Mucosa of descending colon (tissue), 3 donors: ENCODE measurements at regions not wholly inside any gene's neighbourhood (a gene's known extent, or its start where the extent isn't known, plus 50 kb on each side); places are given as distances from the start of the nearest gene placed in this dataset.
A peak's percentile ranks its signal among the peaks of the same experiment; 100 is the strongest.

Source experiments
- ATAC-seq: fragments of 200-7000 bp; cut with Tn5 transposase; one replicate; pipeline ENCODE4 v1.9.1; 2020; ENCODE audit warnings: mild to moderate bottlenecking, moderate library complexity
- DNase-seq, 3 donors: peaks; one replicate each; pipeline ENCODE4 v3.0.0-alpha.2; 2020
- H3K36me3 ChIP-seq: fragments of 200-600 bp; one replicate; pipeline ENCODE4 v1.8.0; 2021; ENCODE audit warnings: low read depth, mild to moderate bottlenecking
- H3K4me1 ChIP-seq: fragments of 200-600 bp; one replicate; pipeline ENCODE4 v1.8.0; 2021; ENCODE audit warnings: low read depth, mild to moderate bottlenecking
- H3K4me3 ChIP-seq: fragments of 200-600 bp; one replicate; pipeline ENCODE4 v1.8.0; 2021; ENCODE audit warnings: mild to moderate bottlenecking
- H3K9me3 ChIP-seq: fragments of 200-600 bp; one replicate; pipeline ENCODE4 v1.8.0; 2021; ENCODE audit warnings: mild to moderate bottlenecking
- intact Hi-C, 2 donors: fragments of 100-400 bp; cut with DNase I in 1 of 2; cut with micrococcal nuclease in 1 of 2; formaldehyde crosslinking; loops; one replicate each; pipeline versions ENCODE4 v1.11.0 to v1.11.1; 2022; cut with DNase I, micrococcal nuclease
- TF ChIP-seq, protein P1 (sequence below): fragments of 200-600 bp; IDR thresholded peaks from one replicate; pipeline ENCODE4 v1.8.0; 2022; ENCODE audit warnings: antibody characterized with exemption, mild to moderate bottlenecking
- donor health status: DM: no; HTN: no; CAD: no; lungs with moderate emphysema.
- donor health status: DM: no; HTN: no; CAD: no.
- donor health status: DM: no; HTN: yes; CAD: no.

DNA sequence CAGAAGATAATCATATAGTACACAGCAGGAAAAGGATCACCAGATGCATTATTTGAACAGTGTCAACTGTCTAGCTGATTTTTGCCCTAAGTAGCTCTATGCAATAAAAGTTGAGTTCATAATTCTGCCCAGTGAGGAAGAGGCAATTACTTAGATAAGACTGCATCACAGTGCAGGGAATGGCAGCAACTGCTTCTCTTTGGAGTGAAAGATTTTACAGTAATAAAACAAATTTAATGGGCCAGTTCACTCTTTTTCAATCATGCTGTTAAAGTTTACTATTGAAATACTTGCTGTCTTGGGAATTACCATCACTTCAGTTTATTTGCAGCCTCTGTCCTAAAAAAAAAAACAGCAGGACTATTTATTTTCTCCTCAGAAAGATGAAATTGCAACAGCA lies 907.9 kb downstream of the ANKRD7 start:
- intact Hi-C loops, result no loop called here
- Histone ChIP-seq H3K36me3 (no peaks in the 10 kb centered on the region), H3K4me1 (no peaks in the 10 kb centered on the region), H3K4me3 (no peak overlapping the region), H3K9me3 (no peaks in the 10 kb centered on the region)
- no peak for ATAC-seq
- TF ChIP-seq, protein P1, sequence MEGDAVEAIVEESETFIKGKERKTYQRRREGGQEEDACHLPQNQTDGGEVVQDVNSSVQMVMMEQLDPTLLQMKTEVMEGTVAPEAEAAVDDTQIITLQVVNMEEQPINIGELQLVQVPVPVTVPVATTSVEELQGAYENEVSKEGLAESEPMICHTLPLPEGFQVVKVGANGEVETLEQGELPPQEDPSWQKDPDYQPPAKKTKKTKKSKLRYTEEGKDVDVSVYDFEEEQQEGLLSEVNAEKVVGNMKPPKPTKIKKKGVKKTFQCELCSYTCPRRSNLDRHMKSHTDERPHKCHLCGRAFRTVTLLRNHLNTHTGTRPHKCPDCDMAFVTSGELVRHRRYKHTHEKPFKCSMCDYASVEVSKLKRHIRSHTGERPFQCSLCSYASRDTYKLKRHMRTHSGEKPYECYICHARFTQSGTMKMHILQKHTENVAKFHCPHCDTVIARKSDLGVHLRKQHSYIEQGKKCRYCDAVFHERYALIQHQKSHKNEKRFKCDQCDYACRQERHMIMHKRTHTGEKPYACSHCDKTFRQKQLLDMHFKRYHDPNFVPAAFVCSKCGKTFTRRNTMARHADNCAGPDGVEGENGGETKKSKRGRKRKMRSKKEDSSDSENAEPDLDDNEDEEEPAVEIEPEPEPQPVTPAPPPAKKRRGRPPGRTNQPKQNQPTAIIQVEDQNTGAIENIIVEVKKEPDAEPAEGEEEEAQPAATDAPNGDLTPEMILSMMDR, result no peak
- no peak for DNase-seq

DNA sequence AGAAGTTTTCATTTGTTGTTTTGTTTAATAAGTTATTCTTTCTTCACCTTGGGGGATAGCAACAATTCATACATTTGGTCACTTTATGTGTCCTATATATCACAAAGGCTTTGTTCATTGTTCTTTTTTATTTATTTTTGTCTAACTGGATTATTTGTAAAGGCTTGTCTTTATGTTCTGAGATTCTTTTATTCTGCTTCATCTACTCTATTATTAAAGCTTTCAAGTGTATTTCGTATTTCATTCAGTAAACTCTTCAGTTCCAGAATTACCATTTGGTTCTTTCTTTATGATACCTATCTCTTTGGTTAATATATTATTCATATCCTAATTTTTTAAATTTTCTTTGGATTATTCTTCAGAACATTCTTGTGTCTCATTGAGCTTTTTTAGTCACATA lies 942.9 kb downstream of the ANKRD7 start:
- no peak overlapping the region for H3K4me3 ChIP-seq
- no peak for ATAC-seq
- TF ChIP-seq, protein P1, result no peak
- DNase-seq, result no peak
- peaks cover 15% of the 10 kb centered on the region for H3K9me3 ChIP-seq
- intact Hi-C loops, result no loop called here
- no peaks in the 10 kb centered on the region for H3K4me1 ChIP-seq
- no peaks in the 10 kb centered on the region for H3K36me3 ChIP-seq

DNA sequence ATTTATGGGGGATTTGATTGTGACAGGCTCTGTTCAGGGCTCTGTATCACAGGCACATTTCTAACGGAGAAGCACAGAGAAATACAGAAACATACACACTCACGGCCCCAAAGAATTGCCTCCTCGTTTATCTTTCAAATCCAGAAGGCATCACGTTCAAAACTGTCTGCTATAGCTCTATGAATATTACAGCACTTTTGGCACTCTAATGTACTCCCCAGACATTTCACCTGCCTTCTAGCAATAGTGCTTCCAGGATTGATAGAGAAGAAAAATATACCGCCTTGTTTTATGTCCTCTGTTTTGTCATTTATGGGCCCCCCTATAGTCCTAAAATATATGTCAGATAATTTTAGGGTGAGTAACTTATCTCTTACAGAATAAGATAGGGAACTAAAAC lies 947.5 kb downstream of the ANKRD7 start:
- Histone ChIP-seq H3K36me3 (no peaks in the 10 kb centered on the region), H3K4me3 (no peak overlapping the region), H3K9me3 (peaks cover 6% of the 10 kb centered on the region), H3K4me1 (no peaks in the 10 kb centered on the region)
- ATAC-seq (no peak), DNase-seq (no peak)
- intact Hi-C loops, result no loop called here
- TF ChIP-seq, protein P1, result no peak

DNA sequence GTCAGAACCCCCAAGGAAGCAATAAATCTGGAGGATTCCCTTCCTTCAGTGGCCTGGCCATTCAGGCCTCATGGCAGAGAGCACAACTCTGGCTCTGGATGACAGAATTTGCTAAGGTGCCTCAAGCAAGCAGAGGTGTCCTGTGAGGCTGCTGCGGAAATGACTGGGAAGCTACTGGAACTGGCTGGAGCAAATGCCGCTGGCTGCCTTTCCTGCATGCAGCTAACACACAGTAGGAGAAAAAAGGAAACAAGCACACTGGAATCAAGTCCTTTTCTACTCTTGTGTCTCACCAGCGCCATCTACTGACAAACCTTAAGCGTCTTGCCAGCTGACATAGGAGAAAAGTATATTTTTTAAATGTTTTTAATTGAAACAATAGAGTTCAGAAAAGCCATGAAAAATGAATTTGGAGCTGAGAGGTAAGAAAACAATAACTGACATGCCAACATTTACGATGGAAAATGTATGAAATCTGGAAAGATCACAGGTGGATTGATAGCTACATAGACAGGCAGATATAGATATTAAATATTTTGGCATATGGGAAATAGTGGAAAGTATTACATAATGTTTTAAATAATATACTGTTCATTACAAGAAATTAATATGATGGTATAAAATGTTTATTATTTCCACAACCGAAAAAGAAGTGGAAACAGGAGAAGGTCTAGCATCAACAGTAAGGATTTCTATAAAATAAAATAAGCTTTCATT lies 951.6 kb downstream of the ANKRD7 start:
- peak in 1 of 3 donors; percentile 70 for DNase-seq
- TF ChIP-seq, protein P1, result peak; percentile 29
- Histone ChIP-seq H3K4me1 (no peaks in the 10 kb centered on the region), H3K4me3 (no peak overlapping the region), H3K36me3 (no peaks in the 10 kb centered on the region), H3K9me3 (no peaks in the 10 kb centered on the region)
- intact Hi-C loops, result no loop called here
- no peak for ATAC-seq

DNA sequence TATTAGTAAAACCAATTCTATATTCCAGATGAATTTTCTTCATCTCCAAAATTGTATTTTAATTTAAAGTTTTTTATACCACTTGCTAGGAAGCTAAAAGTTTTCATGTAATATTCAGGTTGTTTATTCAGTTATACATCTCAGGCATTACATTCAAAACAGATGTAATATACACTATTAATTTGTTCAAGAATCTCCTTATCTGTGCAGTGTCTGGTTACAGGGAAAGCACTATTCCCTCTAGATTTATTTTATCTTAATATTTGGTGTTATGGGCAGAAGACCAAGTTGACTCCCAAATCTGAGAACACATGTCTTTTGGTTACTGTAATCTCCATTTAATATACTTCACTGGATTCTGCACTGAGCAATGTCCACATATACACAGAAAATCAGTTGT lies 953.4 kb downstream of the ANKRD7 start:
- H3K9me3 ChIP-seq, result no peaks in the 10 kb centered on the region
- H3K4me3 ChIP-seq, result no peak overlapping the region
- no peaks in the 10 kb centered on the region for H3K36me3 ChIP-seq
- TF ChIP-seq, protein P1, result no peak
- no peaks in the 10 kb centered on the region for H3K4me1 ChIP-seq
- ATAC-seq, result no peak
- intact Hi-C loops, result no loop called here
- no peak for DNase-seq
